Psoas muscle (tissue), 7 donors: ENCODE measurements at regions not wholly inside any gene's neighbourhood (a gene's known extent, or its start where the extent isn't known, plus 50 kb on each side); places are given as distances from the start of the nearest gene placed in this dataset.

Experiments
- ATAC-seq, 4 donors: fragments of 200-7000 bp; cut with Tn5 transposase; one replicate each; pipeline ENCODE4 v1.9.1; 2020; ENCODE audit warnings: moderate library complexity in 3 of 4, mild to moderate bottlenecking in 2 of 4
- DNase-seq, 2 donors: peaks; one replicate each; pipeline ENCODE4 v3.0.0-alpha.2; 2020
- H3K27ac ChIP-seq: fragments of 200-600 bp; one replicate; pipeline ENCODE4 v1.8.0; 2022
- H3K27me3 ChIP-seq, 3 donors: fragments of 200-600 bp in 1 of 3; one replicate each; pipeline versions ENCODE4 v1.6.1 to v1.8.0; 2013 to 2022; ENCODE audit warnings: low read length in 2 of 3, mild to moderate bottlenecking in 2 of 3, moderate library complexity in 1 of 3; ENCODE audit not compliant: insufficient read depth in 3 of 3
- H3K36me3 ChIP-seq, 2 donors: fragments of 200-600 bp in 1 of 2; one replicate each; pipeline versions ENCODE4 v1.6.1 to v1.8.0; 2013 to 2022; ENCODE audit warnings: low read depth in 1 of 2, mild to moderate bottlenecking in 1 of 2, moderate library complexity in 1 of 2; ENCODE audit not compliant: insufficient read depth in 1 of 2
- H3K4me1 ChIP-seq: fragments of 200-600 bp; one replicate; pipeline ENCODE4 v1.8.0; 2022
- H3K4me3 ChIP-seq: fragments of 200-600 bp; one replicate; pipeline ENCODE4 v1.8.0; 2022; ENCODE audit warnings: mild to moderate bottlenecking
- H3K9me3 ChIP-seq: fragments of 200-600 bp; one replicate; pipeline ENCODE4 v1.8.0; 2022
- CTCF ChIP-seq: fragments of 200-600 bp; IDR thresholded peaks from one replicate; pipeline ENCODE4 v1.8.0; 2022; ENCODE audit warnings: antibody characterized with exemption
- WGBS, 3 donors: extraction: QIAGEN DNeasy Blood & Tissue Kit; methylation state at CpG; one replicate each; pipeline versions ENCODE4 v1.1.6 to v1.1.7; 2013; 5-methylcytosine and 5-hydroxymethylcytosine counted together
- intact Hi-C, 2 donors: fragments of 100-400 bp; cut with DNase I; formaldehyde crosslinking; loops; one replicate each; pipeline versions ENCODE4 v1.11.0 to v1.14.2; 2022
- donor health status: healthy with polysubstance abuse.
- donor health status: DM: no; HTN: no; CAD: no; lungs with moderate emphysema.
- donor health status: Bipolar disorder and iron deficiency.
- donor health status: healthy.
- donor health status: DM: yes; HTN: yes; CAD: no.
- donor health status: DM: no; HTN: no; CAD: no.
- donor health status: DM: yes; HTN: yes; CAD: no.

GRCh38 chr14:101199028-101199770, 295.7 kb upstream of the RTL1 start:
- Histone ChIP-seq H3K4me1 (no peaks in the 10 kb centered on the region), H3K36me3 (no peaks in the 10 kb centered on the region), H3K9me3 (no peaks in the 10 kb centered on the region), H3K27me3 (no peaks in the 10 kb centered on the region), H3K4me3 (no peak overlapping the region), H3K27ac (no peak overlapping the region)
- no peak for ATAC-seq
- TF ChIP-seq CTCF = no peak
- WGBS, 3 donors = 77 to 82% (median 78%) methylated on average over 14 to 17 of the region's 17 CpGs
- intact Hi-C loops = no loop called here
- peak in 1 of 2 donors; percentile 19 for DNase-seq

GRCh38 chr14:101200008-101200649, 296.6 kb upstream of the RTL1 start:
- ATAC-seq (no peak), DNase-seq (peak in 1 of 2 donors; percentile 29)
- no peaks in the 10 kb centered on the region for H3K36me3 ChIP-seq
- no peak overlapping the region for H3K27ac ChIP-seq
- TF ChIP-seq CTCF = no peak
- H3K4me3 ChIP-seq = no peak overlapping the region
- intact Hi-C loops = no loop called here
- H3K27me3 ChIP-seq = no peaks in the 10 kb centered on the region
- H3K9me3 ChIP-seq = peaks cover 6% of the 10 kb centered on the region
- H3K4me1 ChIP-seq = no peaks in the 10 kb centered on the region
- 91 to 94% (median 91%) methylated on average over 13 of the region's 13 CpGs for WGBS, 3 donors

- H3K4me3 ChIP-seq = no peak overlapping the region
- H3K36me3 ChIP-seq = no peaks in the 10 kb centered on the region
- DNase-seq = peak in 1 of 2 donors; percentile 7
- intact Hi-C loops = no loop called here
- no peak overlapping the region for H3K27ac ChIP-seq
- peaks cover 13% of the 10 kb centered on the region for H3K9me3 ChIP-seq
- H3K4me1 ChIP-seq = no peaks in the 10 kb centered on the region
- no peaks in the 10 kb centered on the region for H3K27me3 ChIP-seq
- ATAC-seq = no peak
- WGBS, 3 donors = 81 to 92% (median 90%) methylated on average over 11 to 12 of the region's 12 CpGs
- TF ChIP-seq CTCF = no peak
Measured at GRCh38 chr14:101200650-101201516, 297.4 kb upstream of the RTL1 start.

GRCh38 chr14:101201535-101202151, 298.1 kb upstream of the RTL1 start:
- Histone ChIP-seq H3K36me3 (no peaks in the 10 kb centered on the region), H3K4me1 (no peaks in the 10 kb centered on the region), H3K9me3 (peaks cover 17% of the 10 kb centered on the region), H3K27me3 (no peaks in the 10 kb centered on the region), H3K4me3 (no peak overlapping the region), H3K27ac (no peak overlapping the region)
- 86 to 92% (median 88%) methylated on average over 18 of the region's 18 CpGs for WGBS, 3 donors
- no peak for TF ChIP-seq CTCF
- ATAC-seq (no peak), DNase-seq (peak in 1 of 2 donors; percentile 21)
- intact Hi-C loops = no loop called here
